Neural crest cell (in vitro differentiated cells): ENCODE measurements at regions not wholly inside any gene's neighbourhood (a gene's known extent, or its start where the extent isn't known, plus 50 kb on each side); places are given as distances from the start of the nearest gene placed in this dataset.

Experiments
- DNase-seq: peaks from one replicate; pipeline ENCODE4 v3.0.0; 2021; ENCODE audit warnings: low read depth, mixed read lengths, low spot score
- H3K27ac Mint-ChIP-seq: one replicate; pipeline ENCODE4 v1.8.0; 2021; ENCODE audit warnings: mild to moderate bottlenecking, mixed read lengths; ENCODE audit not compliant: unreplicated experiment
- H3K27me3 Mint-ChIP-seq: 2 replicates; pipeline ENCODE4 v1.8.0; 2021; ENCODE audit warnings: low read depth, mild to moderate bottlenecking, mixed read lengths
- H3K36me3 Mint-ChIP-seq: 2 replicates; pipeline ENCODE4 v1.8.0; 2021; ENCODE audit warnings: low read depth, mild to moderate bottlenecking, mixed read lengths
- H3K4me1 Mint-ChIP-seq: 2 replicates; pipeline ENCODE4 v1.8.0; 2021; ENCODE audit warnings: mixed read lengths
- H3K4me3 Mint-ChIP-seq: one replicate; pipeline ENCODE4 v1.8.0; 2021; ENCODE audit warnings: mild to moderate bottlenecking, mixed read lengths
- H3K9me3 Mint-ChIP-seq: 2 replicates; pipeline ENCODE4 v1.8.0; 2021; ENCODE audit warnings: mixed read lengths
- CTCF ChIP-seq: fragments of 200-600 bp; sonication (generic); conservative IDR thresholded peaks from 2 replicates; pipeline ENCODE4 v1.5.0; 2021; ENCODE audit warnings: antibody characterized with exemption, mild to moderate bottlenecking

DNA sequence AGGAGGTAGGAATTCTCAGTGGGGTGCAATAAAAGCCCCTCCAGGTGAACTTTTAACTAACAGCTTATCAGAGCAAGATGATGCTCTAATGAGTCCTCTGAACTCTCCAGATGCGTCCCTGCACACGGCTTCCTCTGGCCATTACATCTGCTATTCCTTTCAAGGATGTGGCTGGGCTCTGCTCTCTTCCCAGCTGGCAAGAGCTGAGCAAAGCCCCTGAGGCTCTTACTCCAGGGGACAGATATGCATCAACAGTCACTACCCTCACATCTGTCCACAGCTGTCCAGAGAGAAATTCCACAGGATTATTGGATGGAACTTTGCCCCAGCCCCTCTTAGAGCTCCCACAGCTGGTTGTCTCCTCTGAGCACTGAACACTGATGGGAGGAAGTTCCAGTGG lies 267.8 kb downstream of the C1orf94 start:
- no peak for TF ChIP-seq CTCF
- no peak overlapping the region for H3K4me3 Mint-ChIP-seq
- no peak for DNase-seq
- no peaks in the 10 kb centered on the region for H3K4me1 Mint-ChIP-seq
- H3K9me3 Mint-ChIP-seq, result no peaks in the 10 kb centered on the region
- no peak overlapping the region for H3K27ac Mint-ChIP-seq
- H3K27me3 Mint-ChIP-seq, result peaks cover 48% of the 10 kb centered on the region
- H3K36me3 Mint-ChIP-seq, result no peaks in the 10 kb centered on the region

DNA sequence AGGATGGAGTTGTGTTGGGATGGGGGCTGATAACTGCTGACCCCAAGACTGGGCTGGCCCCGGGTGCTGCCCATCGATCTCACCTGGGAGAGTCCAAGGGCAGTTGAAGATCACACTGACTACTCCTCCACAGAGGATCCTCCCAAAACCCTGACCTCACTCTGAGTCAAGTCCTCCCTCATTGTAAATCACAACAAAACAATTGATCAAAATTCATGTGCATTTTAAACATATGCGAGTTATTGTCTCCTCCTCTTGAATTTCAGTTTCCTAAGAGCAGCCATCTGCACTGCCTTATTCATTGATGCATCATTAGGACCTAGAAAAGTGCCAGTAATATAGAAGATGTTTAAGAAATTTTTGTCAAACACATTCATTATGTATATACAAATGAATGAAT lies 273.6 kb downstream of the C1orf94 start:
- no peak for DNase-seq

GRCh38 chr1:34452451-34452850 lies 275.7 kb downstream of the C1orf94 start:
- Mint-ChIP-seq H3K36me3 (no peaks in the 10 kb centered on the region), H3K4me3 (no peak overlapping the region), H3K27ac (no peak overlapping the region), H3K9me3 (no peaks in the 10 kb centered on the region), H3K4me1 (no peaks in the 10 kb centered on the region), H3K27me3 (peaks cover 23% of the 10 kb centered on the region)
- DNase-seq, result no peak
- TF ChIP-seq CTCF, result no peak

More for the DNA sequence above, 273.6 kb downstream of the C1orf94 start:
- H3K36me3 Mint-ChIP-seq, result no peaks in the 10 kb centered on the region
- H3K27me3 Mint-ChIP-seq, result peaks cover 28% of the 10 kb centered on the region
- no peak overlapping the region for H3K27ac Mint-ChIP-seq
- no peaks in the 10 kb centered on the region for H3K4me1 Mint-ChIP-seq
- no peak overlapping the region for H3K4me3 Mint-ChIP-seq
- H3K9me3 Mint-ChIP-seq, result no peaks in the 10 kb centered on the region
- no peak for TF ChIP-seq CTCF

DNA sequence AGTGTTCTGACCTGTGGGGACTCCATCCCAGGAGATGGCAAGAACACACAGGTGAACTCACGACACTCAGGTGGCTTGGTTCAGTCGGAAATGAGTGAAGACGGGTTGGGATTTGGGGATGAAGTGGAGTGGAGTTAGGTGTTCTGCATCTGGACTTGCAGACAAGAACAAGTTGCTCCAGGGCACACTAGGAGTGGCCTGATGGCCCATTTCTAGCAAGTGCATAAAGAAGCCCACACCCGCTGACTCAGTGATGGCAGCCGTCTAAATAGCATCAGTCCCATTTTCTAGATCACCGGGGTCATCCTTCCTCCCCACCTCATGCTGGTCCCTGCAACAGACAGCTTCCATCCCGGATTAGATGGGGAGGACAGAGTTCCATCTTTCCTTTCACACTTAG lies 278.4 kb downstream of the C1orf94 start:
- no peaks in the 10 kb centered on the region for H3K4me1 Mint-ChIP-seq
- no peak for TF ChIP-seq CTCF
- H3K27ac Mint-ChIP-seq, result no peak overlapping the region
- no peaks in the 10 kb centered on the region for H3K9me3 Mint-ChIP-seq
- no peaks in the 10 kb centered on the region for H3K36me3 Mint-ChIP-seq
- H3K27me3 Mint-ChIP-seq, result peaks cover 13% of the 10 kb centered on the region
- no peak for DNase-seq
- H3K4me3 Mint-ChIP-seq, result no peak overlapping the region

- peak; percentile 67 for TF ChIP-seq CTCF
- Mint-ChIP-seq H3K9me3 (no peaks in the 10 kb centered on the region), H3K27me3 (peaks cover 11% of the 10 kb centered on the region), H3K4me3 (no peak overlapping the region), H3K27ac (no peak overlapping the region), H3K36me3 (no peaks in the 10 kb centered on the region), H3K4me1 (no peaks in the 10 kb centered on the region)
- peak; percentile 51 for DNase-seq
Measured at GRCh38 chr1:34460193-34460592, 283.5 kb downstream of the C1orf94 start.

DNA sequence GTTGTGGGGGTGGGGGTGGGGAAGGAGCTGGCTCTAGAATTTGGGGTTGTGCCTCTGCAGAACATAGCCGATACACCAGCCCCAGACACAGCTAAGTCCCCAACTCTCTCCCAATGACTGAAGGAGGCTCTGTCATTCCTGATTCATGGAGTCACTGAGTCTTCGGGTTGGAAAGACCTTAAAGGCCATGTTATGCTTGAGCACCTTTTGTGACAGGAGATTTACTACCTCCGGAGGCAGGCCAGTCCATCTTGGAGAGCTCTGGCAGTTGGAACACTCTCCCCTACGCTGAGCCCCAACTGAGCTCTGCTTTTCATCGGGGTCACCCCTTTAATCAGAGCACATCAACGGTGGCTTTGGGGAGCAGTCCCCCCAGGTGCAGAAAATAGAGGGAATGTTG lies 284.4 kb upstream of the GJB5 start:
- H3K27ac Mint-ChIP-seq, result no peak overlapping the region
- no peaks in the 10 kb centered on the region for H3K9me3 Mint-ChIP-seq
- H3K4me1 Mint-ChIP-seq, result no peaks in the 10 kb centered on the region
- DNase-seq, result no peak
- no peak overlapping the region for H3K4me3 Mint-ChIP-seq
- H3K36me3 Mint-ChIP-seq, result no peaks in the 10 kb centered on the region
- no peak for TF ChIP-seq CTCF
- peaks cover 49% of the 10 kb centered on the region for H3K27me3 Mint-ChIP-seq
